RWPE2 (cell line): ENCODE measurements at regions not wholly inside any gene's neighbourhood (a gene's known extent, or its start where the extent isn't known, plus 50 kb on each side); places are given as distances from the start of the nearest gene placed in this dataset.

Experiments used
- ATAC-seq: fragments of 200-7000 bp; cut with Tn5 transposase; 3 replicates; pipeline ENCODE4 v1.9.1; 2021; ENCODE audit warnings: low read depth
- DNase-seq: peaks from one replicate; pipeline ENCODE4 v3.0.0-alpha.2; 2020; ENCODE audit warnings: low spot score
- H3K27ac ChIP-seq: fragments of 450-650 bp; 2 replicates; pipeline ENCODE4 v1.5.1; 2017; ENCODE audit warnings: mild to moderate bottlenecking; ENCODE audit not compliant: poor library complexity, severe bottlenecking
- H3K27me3 ChIP-seq: fragments of 250-450 bp; sonication (Bioruptor Pico); 2 replicates; pipeline ENCODE4 v1.5.1; 2021; ENCODE audit warnings: mild to moderate bottlenecking, moderate library complexity; ENCODE audit not compliant: insufficient read depth, poor library complexity, severe bottlenecking
- H3K36me3 ChIP-seq: fragments of 250-450 bp; sonication (Bioruptor Pico); 2 replicates; pipeline ENCODE4 v1.5.1; 2020; ENCODE audit warnings: low read depth, mild to moderate bottlenecking, moderate library complexity
- H3K4me1 ChIP-seq: fragments of 250-450 bp; sonication (Bioruptor Pico); 2 replicates; pipeline ENCODE4 v1.5.1; 2021; ENCODE audit warnings: mild to moderate bottlenecking, moderate library complexity; ENCODE audit not compliant: insufficient read depth, poor library complexity, severe bottlenecking
- H3K4me3 ChIP-seq: fragments of 250-450 bp; sonication (Bioruptor Pico); 2 replicates; pipeline ENCODE4 v1.5.1; 2021; ENCODE audit warnings: mild to moderate bottlenecking, moderate library complexity; ENCODE audit not compliant: severe bottlenecking
- H3K9me3 ChIP-seq: fragments of 250-450 bp; sonication (Bioruptor Pico); 2 replicates; pipeline ENCODE4 v1.5.1; 2021; ENCODE audit warnings: mild to moderate bottlenecking, moderate library complexity; ENCODE audit not compliant: severe bottlenecking
- CTCF ChIP-seq: fragments of 450-650 bp; IDR thresholded peaks from one replicate; pipeline ENCODE4 v1.5.1; 2017; ENCODE audit warnings: mild to moderate bottlenecking, moderate library complexity; ENCODE audit not compliant: poor library complexity, severe bottlenecking

DNA sequence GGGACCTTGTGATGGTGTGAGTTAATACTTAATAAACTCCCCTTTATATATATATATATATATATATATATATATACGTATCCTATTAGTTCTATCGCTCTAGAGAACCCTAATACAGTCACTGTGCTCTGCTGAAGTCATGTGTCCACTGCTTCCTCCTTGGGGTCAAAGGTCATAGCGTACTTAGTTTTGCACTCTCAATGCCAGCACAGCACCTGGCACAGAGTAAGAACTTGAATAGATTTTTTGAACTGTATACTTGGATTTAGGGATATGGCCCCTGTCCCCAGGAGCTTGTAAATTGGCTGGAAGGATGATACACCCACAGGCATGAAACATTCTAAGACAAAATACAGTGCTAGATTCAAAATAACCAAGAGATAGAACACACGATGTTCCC is 58.9 kb upstream of the PLXNA4 start:
- ATAC-seq: no peak
- Histone ChIP-seq H3K4me3 (no peak overlapping the region), H3K27ac (no peak overlapping the region), H3K36me3 (no peaks in the 10 kb centered on the region), H3K4me1 (no peaks in the 10 kb centered on the region), H3K27me3 (no peaks in the 10 kb centered on the region), H3K9me3 (no peaks in the 10 kb centered on the region)
- no peak for TF ChIP-seq CTCF
- no peak for DNase-seq

DNA sequence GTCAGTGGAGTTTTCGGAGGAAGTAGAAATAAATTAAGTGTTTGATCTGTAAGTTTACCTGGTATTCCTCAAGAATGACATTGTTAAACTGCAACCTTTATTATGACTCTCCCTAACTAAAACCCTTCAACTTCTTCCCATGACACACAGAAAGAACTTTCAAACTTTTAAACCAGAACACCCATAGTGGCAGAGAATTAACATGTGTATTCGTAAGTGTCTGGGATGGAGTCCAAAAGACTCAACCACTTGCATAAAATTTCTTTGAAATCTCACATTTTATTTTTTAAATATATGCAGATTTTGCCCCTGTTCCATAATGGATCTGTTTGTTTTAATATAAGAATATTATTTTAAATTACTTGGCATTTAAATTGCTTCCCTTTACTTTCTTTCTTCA is 54.6 kb upstream of the PLXNA4 start:
- Histone ChIP-seq H3K9me3 (no peaks in the 10 kb centered on the region), H3K27me3 (no peaks in the 10 kb centered on the region), H3K4me3 (no peak overlapping the region), H3K27ac (no peak overlapping the region), H3K36me3 (no peaks in the 10 kb centered on the region), H3K4me1 (no peaks in the 10 kb centered on the region)
- TF ChIP-seq CTCF: no peak
- ATAC-seq (no peak), DNase-seq (no peak)
